RWPE2 (cell line): ENCODE measurements at regions not wholly inside any gene's neighbourhood (a gene's known extent, or its start where the extent isn't known, plus 50 kb on each side); places are given as distances from the start of the nearest gene placed in this dataset.
"Not testable (repeated sequence)": the region's sequence is repeated elsewhere in the genome, so short reads cannot be mapped to it uniquely, and the experiment has no call there.

Source experiments
- ATAC-seq: fragments of 200-7000 bp; cut with Tn5 transposase; 3 replicates; pipeline ENCODE4 v1.9.1; 2021; ENCODE audit warnings: low read depth
- DNase-seq: peaks from one replicate; pipeline ENCODE4 v3.0.0-alpha.2; 2020; ENCODE audit warnings: low spot score
- H3K27ac ChIP-seq: fragments of 450-650 bp; 2 replicates; pipeline ENCODE4 v1.5.1; 2017; ENCODE audit warnings: mild to moderate bottlenecking; ENCODE audit not compliant: poor library complexity, severe bottlenecking
- H3K27me3 ChIP-seq: fragments of 250-450 bp; sonication (Bioruptor Pico); 2 replicates; pipeline ENCODE4 v1.5.1; 2021; ENCODE audit warnings: mild to moderate bottlenecking, moderate library complexity; ENCODE audit not compliant: insufficient read depth, poor library complexity, severe bottlenecking
- H3K36me3 ChIP-seq: fragments of 250-450 bp; sonication (Bioruptor Pico); 2 replicates; pipeline ENCODE4 v1.5.1; 2020; ENCODE audit warnings: low read depth, mild to moderate bottlenecking, moderate library complexity
- H3K4me1 ChIP-seq: fragments of 250-450 bp; sonication (Bioruptor Pico); 2 replicates; pipeline ENCODE4 v1.5.1; 2021; ENCODE audit warnings: mild to moderate bottlenecking, moderate library complexity; ENCODE audit not compliant: insufficient read depth, poor library complexity, severe bottlenecking
- H3K4me3 ChIP-seq: fragments of 250-450 bp; sonication (Bioruptor Pico); 2 replicates; pipeline ENCODE4 v1.5.1; 2021; ENCODE audit warnings: mild to moderate bottlenecking, moderate library complexity; ENCODE audit not compliant: severe bottlenecking
- H3K9me3 ChIP-seq: fragments of 250-450 bp; sonication (Bioruptor Pico); 2 replicates; pipeline ENCODE4 v1.5.1; 2021; ENCODE audit warnings: mild to moderate bottlenecking, moderate library complexity; ENCODE audit not compliant: severe bottlenecking
- CTCF ChIP-seq: fragments of 450-650 bp; IDR thresholded peaks from one replicate; pipeline ENCODE4 v1.5.1; 2017; ENCODE audit warnings: mild to moderate bottlenecking, moderate library complexity; ENCODE audit not compliant: poor library complexity, severe bottlenecking

GRCh38 chr21:36223451-36223850 is 66.8 kb downstream of the DOP1B start:
- DNase-seq (no peak), ATAC-seq (no peak)
- TF ChIP-seq CTCF, result no peak
- no peak overlapping the region for H3K27ac ChIP-seq
- no peaks in the 10 kb centered on the region; the same call in 1 of the 2 replicates for H3K36me3 ChIP-seq
- H3K4me3 ChIP-seq, result no peak overlapping the region
- H3K4me1 ChIP-seq, result no peaks in the 10 kb centered on the region
- H3K27me3 ChIP-seq, result no peaks in the 10 kb centered on the region
- H3K9me3 ChIP-seq, result no peaks in the 10 kb centered on the region

GRCh38 chr21:36229181-36229580 is 72.6 kb downstream of the DOP1B start:
- DNase-seq, result no peak
- H3K9me3 ChIP-seq, result no peaks in the 10 kb centered on the region
- H3K36me3 ChIP-seq, result no peaks in the 10 kb centered on the region
- no peak for TF ChIP-seq CTCF
- H3K27me3 ChIP-seq, result no peaks in the 10 kb centered on the region
- H3K27ac ChIP-seq, result no peak overlapping the region
- no peak overlapping the region for H3K4me3 ChIP-seq
- ATAC-seq, result peak; percentile 60; the same call in 2 of the 3 replicates
- no peaks in the 10 kb centered on the region for H3K4me1 ChIP-seq

- not testable (repeated sequence) for ATAC-seq, H3K36me3 ChIP-seq, H3K27me3 ChIP-seq, H3K4me1 ChIP-seq, H3K4me3 ChIP-seq, DNase-seq, H3K27ac ChIP-seq, H3K9me3 ChIP-seq
Observed at GRCh38 chr21:36231444-36231843, 74.8 kb downstream of the DOP1B start.

- no peak overlapping the region for H3K27ac ChIP-seq
Observed at GRCh38 chr21:36232641-36233040, 76.0 kb downstream of the DOP1B start.

DNA sequence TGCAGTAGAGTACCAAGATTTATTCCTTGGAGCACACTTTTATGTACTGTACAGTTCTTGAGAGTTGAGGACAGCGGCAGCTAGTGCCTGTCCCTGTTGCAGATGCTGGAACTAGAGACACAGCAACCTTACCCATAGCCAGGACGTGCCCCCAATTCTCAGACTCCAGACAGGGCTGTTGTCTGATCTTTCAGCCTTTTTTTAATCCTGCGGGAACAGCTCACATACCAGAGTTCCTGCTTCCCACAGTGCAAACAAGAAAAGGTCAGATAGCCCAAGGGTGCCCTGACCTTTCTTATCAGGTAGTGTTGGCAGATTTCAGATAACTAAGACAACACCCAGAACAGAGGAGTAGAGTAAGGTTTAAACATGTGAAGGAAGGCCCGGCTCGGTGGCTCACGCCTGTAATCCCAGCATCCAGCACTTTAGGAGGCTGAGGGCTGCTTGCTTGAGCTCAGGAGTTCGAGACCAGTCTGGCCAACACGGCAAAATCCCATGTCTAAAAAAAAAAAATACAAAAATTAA is 78.5 kb downstream of the DOP1B start:
- H3K9me3 ChIP-seq, result no peaks in the 10 kb centered on the region
- no peak overlapping the region for H3K27ac ChIP-seq
- DNase-seq, result no peak
- H3K27me3 ChIP-seq, result no peaks in the 10 kb centered on the region
- TF ChIP-seq CTCF, result no peak
- no peak overlapping the region for H3K4me3 ChIP-seq
- no peaks in the 10 kb centered on the region for H3K36me3 ChIP-seq
- no peaks in the 10 kb centered on the region for H3K4me1 ChIP-seq
- no peak for ATAC-seq

More at GRCh38 chr21:36232641-36233040, 76.0 kb downstream of the DOP1B start:
- Histone ChIP-seq H3K36me3 (no peaks in the 10 kb centered on the region), H3K4me3 (no peak overlapping the region), H3K27me3 (no peaks in the 10 kb centered on the region), H3K4me1 (no peaks in the 10 kb centered on the region), H3K9me3 (no peaks in the 10 kb centered on the region)
- ATAC-seq, result no peak
- DNase-seq, result no peak
- no peak for TF ChIP-seq CTCF
